HL-60/S4 treated with retinoic acid at 250 ng/mL for 4 days and 3 days (cell line): ENCODE measurements at regions not wholly inside any gene's neighbourhood (a gene's known extent, or its start where the extent isn't known, plus 50 kb on each side); places are given as distances from the start of the nearest gene placed in this dataset.

ENCODE experiments used
- in situ Hi-C: fragments of 300-500 bp; cut with MboI; formaldehyde crosslinking; loops from 2 replicates; pipeline ENCODE4 v1.7.0; 2022; ENCODE audit warnings: low sequenced_read_pairs

GRCh38 chr15:31178705-31179104, 77.2 kb upstream of the TRPM1 start:
- in situ Hi-C loops: no loop called here

- in situ Hi-C loops: no loop called here
Observed at GRCh38 chr15:31179693-31180092, 78.2 kb upstream of the TRPM1 start.

GRCh38 chr15:31193291-31193690, 91.8 kb upstream of the TRPM1 start:
- in situ Hi-C loops: no loop called here

GRCh38 chr15:31195871-31196270, 94.3 kb upstream of the TRPM1 start:
- in situ Hi-C loops: no loop called here

GRCh38 chr15:31197497-31198414, 96.2 kb upstream of the TRPM1 start:
- in situ Hi-C loops: no loop called here

- in situ Hi-C loops: loop anchor here (10.0 kb wide), 3 partner anchors 64 to 284 kb away; no protein-coding TSS in a partner anchor
Observed at GRCh38 chr15:31200735-31201151, 99.2 kb upstream of the TRPM1 start.

GRCh38 chr15:31202953-31203352, 101.4 kb upstream of the TRPM1 start:
- in situ Hi-C loops: loop anchor here (10.0 kb wide), 3 partner anchors 62 to 282 kb away; no protein-coding TSS in a partner anchor

GRCh38 chr15:31203999-31204398, 102.5 kb upstream of the TRPM1 start:
- in situ Hi-C loops: loop anchor here (10.0 kb wide), 3 partner anchors 61 to 281 kb away; no protein-coding TSS in a partner anchor

- in situ Hi-C loops: loop anchor here (10.0 kb wide), 3 partner anchors 58 to 278 kb away; no protein-coding TSS in a partner anchor
Observed at GRCh38 chr15:31206386-31207181, 105.1 kb upstream of the TRPM1 start.

GRCh38 chr15:31207246-31207645, 105.7 kb upstream of the TRPM1 start:
- in situ Hi-C loops: loop anchor here (10.0 kb wide), 3 partner anchors 58 to 278 kb away; no protein-coding TSS in a partner anchor

GRCh38 chr15:31207861-31208260, 106.3 kb upstream of the TRPM1 start:
- in situ Hi-C loops: loop anchor here (10.0 kb wide), 3 partner anchors 57 to 277 kb away; no protein-coding TSS in a partner anchor

GRCh38 chr15:31208817-31209216, 107.3 kb upstream of the TRPM1 start:
- in situ Hi-C loops: loop anchor here (10.0 kb wide), 3 partner anchors 56 to 276 kb away; no protein-coding TSS in a partner anchor

GRCh38 chr15:31211353-31211752, 109.8 kb upstream of the TRPM1 start:
- in situ Hi-C loops: no loop called here

GRCh38 chr15:31212326-31213080, 111.0 kb upstream of the TRPM1 start:
- in situ Hi-C loops: no loop called here

GRCh38 chr15:31214158-31214863, 112.3 kb upstream of the KLF13 start:
- in situ Hi-C loops: no loop called here

GRCh38 chr15:31214864-31215489, 111.7 kb upstream of the KLF13 start:
- in situ Hi-C loops: no loop called here

- in situ Hi-C loops: no loop called here
Observed at GRCh38 chr15:31215490-31216214, 111.0 kb upstream of the KLF13 start.

- in situ Hi-C loops: no loop called here
Observed at GRCh38 chr15:31216215-31216911, 110.3 kb upstream of the KLF13 start.
